NCI-H2029 (cell line): ENCODE measurements at regions not wholly inside any gene's neighbourhood (a gene's known extent, or its start where the extent isn't known, plus 50 kb on each side); places are given as distances from the start of the nearest gene placed in this dataset.
"Not testable (repeated sequence)": the region's sequence is repeated elsewhere in the genome, so short reads cannot be mapped to it uniquely, and the experiment has no call there.

Experiments
- DNase-seq: peaks from one replicate; lab custom pipeline; 2025; lab: John Stamatoyannopoulos, UW

GRCh38 chr5:72760259-72760658, 56.2 kb upstream of the TNPO1 start:
- no peak for DNase-seq

- DNase-seq: no peak
Observed at GRCh38 chr5:72752909-72753308, 63.6 kb upstream of the TNPO1 start.

- no peak for DNase-seq
Observed at GRCh38 chr5:72749362-72749997, 67.0 kb upstream of the TNPO1 start.

- no peak for DNase-seq
Observed at GRCh38 chr5:72747826-72748225, 68.6 kb upstream of the TNPO1 start.

GRCh38 chr5:72746736-72747135, 69.7 kb upstream of the TNPO1 start:
- DNase-seq: no peak

- DNase-seq: no peak
Observed at GRCh38 chr5:72744136-72744535, 72.3 kb upstream of the TNPO1 start.

- DNase-seq: no peak
Observed at GRCh38 chr5:72741805-72742204, 74.7 kb upstream of the TNPO1 start.

GRCh38 chr5:72733810-72734209, 82.7 kb upstream of the TNPO1 start:
- DNase-seq: no peak

GRCh38 chr5:72723581-72723980, 92.9 kb upstream of the TNPO1 start:
- DNase-seq: no peak

- DNase-seq: no peak
Observed at GRCh38 chr5:72722792-72723452, 93.5 kb upstream of the TNPO1 start.

- DNase-seq: no peak
Observed at GRCh38 chr5:72721844-72722243, 94.6 kb upstream of the TNPO1 start.

GRCh38 chr5:72720205-72720604, 96.3 kb upstream of the TNPO1 start:
- no peak for DNase-seq

GRCh38 chr5:72711351-72711750, 105.1 kb upstream of the TNPO1 start:
- no peak for DNase-seq

GRCh38 chr5:72709341-72709740, 107.1 kb upstream of the TNPO1 start:
- DNase-seq: no peak

GRCh38 chr5:72705178-72705577, 111.3 kb upstream of the TNPO1 start:
- no peak for DNase-seq

GRCh38 chr5:72703876-72704275, 112.6 kb upstream of the TNPO1 start:
- no peak for DNase-seq

GRCh38 chr5:72702881-72703434, 113.5 kb upstream of the TNPO1 start:
- DNase-seq: no peak

GRCh38 chr5:72702105-72702504, 114.4 kb upstream of the TNPO1 start:
- DNase-seq: not testable (repeated sequence)

- no peak for DNase-seq
Observed at GRCh38 chr5:72698481-72698880, 118.0 kb upstream of the TNPO1 start.

- DNase-seq: no peak
Observed at GRCh38 chr5:72697622-72698021, 118.8 kb upstream of the TNPO1 start.

GRCh38 chr5:72695659-72696058, 120.8 kb upstream of the TNPO1 start:
- DNase-seq: no peak

- no peak for DNase-seq
Observed at GRCh38 chr5:72694856-72695255, 121.6 kb upstream of the TNPO1 start.

GRCh38 chr5:72693546-72694205, 122.8 kb upstream of the TNPO1 start:
- DNase-seq: no peak
